ENCODE measurements at regions not wholly inside any gene's neighbourhood (a gene's known extent, or its start where the extent isn't known, plus 50 kb on each side); places are given as distances from the start of the nearest gene placed in this dataset.

GRCh38 chr13:81295177-81295576 is 954.3 kb upstream of the SPRY2 start:
- H3K4me1 ChIP-seq (ENCODE audit: control insufficient read depth, insufficient read depth, low read length): no peaks in the 10 kb centered on the region
- no peaks in the 10 kb centered on the region for H3K9me3 ChIP-seq (ENCODE audit: control insufficient read depth, insufficient read depth, low read depth, low read length)
- no peaks in the 10 kb centered on the region for H3K36me3 ChIP-seq (ENCODE audit: control insufficient read depth in 2 of 2, insufficient read depth in 1 of 2, low read length in 2 of 2)
- TF ChIP-seq ZNF335 (tag by site-specific recombination; conservative IDR thresholded peaks at IDR 0.05): no peak
- TF ChIP-seq ZBTB8A (tag by site-specific recombination; IDR thresholded peaks at IDR 0.05): no peak
- TF ChIP-seq PRDM6 (tag by site-specific recombination; IDR thresholded peaks at IDR 0.05): no peak
- TF ChIP-seq ZNF394 (tag by site-specific recombination; IDR thresholded peaks at IDR 0.05; ENCODE audit: borderline replicate concordance): no peak
- TF ChIP-seq KLF1 (tag by site-specific recombination; IDR thresholded peaks at IDR 0.05): no peak
- TF ChIP-seq ZNF302 (tag by site-specific recombination; IDR thresholded peaks at IDR 0.05; ENCODE audit: low read depth): no peak
- TF ChIP-seq SP2 (tag by site-specific recombination; IDR thresholded peaks at IDR 0.05): no peak
- no peak for TF ChIP-seq ZNF623 (tag by site-specific recombination; IDR thresholded peaks at IDR 0.05)
- no peak for TF ChIP-seq ZNF398 (tag by site-specific recombination; IDR thresholded peaks at IDR 0.05)
- no peak for TF ChIP-seq ZNF404 (tag by site-specific recombination; IDR thresholded peaks at IDR 0.05)
- TF ChIP-seq BCL6B (tag by site-specific recombination; IDR thresholded peaks at IDR 0.05): no peak
- no peak for TF ChIP-seq ZBTB10 (tag by site-specific recombination; IDR thresholded peaks at IDR 0.05)
- no peak for TF ChIP-seq ZNF560 (tag by site-specific recombination; IDR thresholded peaks at IDR 0.05; ENCODE audit: borderline replicate concordance)
- no peak for TF ChIP-seq ZNF202 (tag by site-specific recombination; IDR thresholded peaks at IDR 0.05; ENCODE audit: borderline replicate concordance)
- no peak for TF ChIP-seq ZNF707 (tag by site-specific recombination; IDR thresholded peaks at IDR 0.05)
- TF ChIP-seq ZNF529 (tag by site-specific recombination; IDR thresholded peaks at IDR 0.05; ENCODE audit: insufficient replicate concordance): no peak
- TF ChIP-seq OVOL3 (tag by site-specific recombination; IDR thresholded peaks at IDR 0.05): no peak
- TF ChIP-seq ZNF510 (tag by site-specific recombination; IDR thresholded peaks at IDR 0.05; ENCODE audit: insufficient replicate concordance): no peak
- no peak overlapping the region for H3K4me3 ChIP-seq (ENCODE audit: low read depth, low read length)
- no peak overlapping the region for H3K27ac ChIP-seq (ENCODE audit: extremely low read depth, low read depth, low read length)
- CTCF ChIA-PET: no interaction called here
- POLR2A ChIA-PET: no interaction called here

- ChIA-PET CTCF (no interaction called here), POLR2A (no interaction called here)
- TF ChIP-seq ZNF362 (tag by site-specific recombination; IDR thresholded peaks at IDR 0.05) (no peak), PRDM6 (tag by site-specific recombination; IDR thresholded peaks at IDR 0.05) (no peak), ZNF654 (tag by site-specific recombination; IDR thresholded peaks at IDR 0.05; ENCODE audit: low read depth) (no peak), ZNF138 (tag by site-specific recombination; IDR thresholded peaks at IDR 0.05; ENCODE audit: borderline replicate concordance) (no peak), ZNF266 (tag by site-specific recombination; IDR thresholded peaks at IDR 0.05; ENCODE audit: low read depth) (no peak), ZBTB17 (tag by site-specific recombination; IDR thresholded peaks at IDR 0.05) (no peak), GLI4 (tag by site-specific recombination; IDR thresholded peaks at IDR 0.05) (no peak), ZNF10 (tag by site-specific recombination; IDR thresholded peaks at IDR 0.05) (no peak)
Measured at GRCh38 chr13:81293594-81294164, 952.8 kb upstream of the SPRY2 start.

More at GRCh38 chr13:81293594-81294164, 952.8 kb upstream of the SPRY2 start:
- H3K4me3 ChIP-seq (ENCODE audit: low read depth, low read length): no peak overlapping the region
- no peaks in the 10 kb centered on the region for H3K4me1 ChIP-seq (ENCODE audit: control insufficient read depth, insufficient read depth, low read length)
- no peaks in the 10 kb centered on the region for H3K9me3 ChIP-seq (ENCODE audit: control insufficient read depth, insufficient read depth, low read depth, low read length)
- no peak overlapping the region for H3K27ac ChIP-seq (ENCODE audit: extremely low read depth, low read depth, low read length)
- H3K36me3 ChIP-seq (ENCODE audit: control insufficient read depth in 2 of 2, insufficient read depth in 1 of 2, low read length in 2 of 2): no peaks in the 10 kb centered on the region
